ENCODE measurements at regions not wholly inside any gene's neighbourhood (a gene's known extent, or its start where the extent isn't known, plus 50 kb on each side); places are given as distances from the start of the nearest gene placed in this dataset.

DNA sequence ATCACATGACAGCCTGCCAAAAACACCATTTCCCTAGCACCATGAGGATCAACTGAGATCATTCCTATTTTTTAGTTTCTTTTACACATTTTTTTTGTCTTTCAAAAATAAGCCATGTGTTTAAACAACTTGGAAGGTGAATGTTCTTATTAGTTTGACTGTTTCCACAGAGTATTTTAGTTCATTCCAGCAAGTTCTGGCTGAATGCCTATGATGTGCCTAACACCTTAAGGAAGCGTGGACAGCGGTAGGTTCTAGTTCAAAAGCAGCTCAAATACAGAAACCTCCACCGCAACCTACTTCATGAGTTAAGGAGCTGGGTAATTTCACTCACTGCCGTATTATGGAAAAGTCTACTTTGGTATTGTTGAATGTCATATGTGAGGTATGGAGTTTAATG is 101.3 kb upstream of the ADAMTS9 start:
- DNase-seq, result no peak

DNA sequence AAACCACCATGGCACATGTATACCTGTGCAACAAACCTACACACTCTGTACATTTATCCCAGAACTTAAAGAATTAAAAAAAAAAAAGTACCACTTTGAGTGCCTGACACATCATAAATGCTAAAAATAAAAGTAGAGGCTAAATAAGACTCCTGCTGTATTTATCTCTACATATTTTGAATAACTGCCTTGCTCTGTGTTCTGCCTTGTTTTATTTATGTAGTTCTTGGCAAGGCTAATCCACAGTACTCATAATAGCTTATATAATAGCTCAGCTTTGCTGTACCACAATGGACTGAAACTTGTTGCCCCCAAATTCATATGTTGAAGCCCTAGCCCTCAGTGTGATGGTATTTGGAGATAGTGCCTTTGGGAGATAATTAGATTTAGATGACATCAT is 95.4 kb upstream of the ADAMTS9 start:
- DNase-seq, result no peak

- DNase-seq, result peak; percentile 25
Observed at GRCh38 chr3:64780923-64781322, 93.1 kb upstream of the ADAMTS9 start.

GRCh38 chr3:64773137-64773536 is 85.3 kb upstream of the ADAMTS9 start:
- DNase-seq, result no peak

- DNase-seq, result no peak
Observed at GRCh38 chr3:64766440-64766839, 78.6 kb upstream of the ADAMTS9 start.

DNA sequence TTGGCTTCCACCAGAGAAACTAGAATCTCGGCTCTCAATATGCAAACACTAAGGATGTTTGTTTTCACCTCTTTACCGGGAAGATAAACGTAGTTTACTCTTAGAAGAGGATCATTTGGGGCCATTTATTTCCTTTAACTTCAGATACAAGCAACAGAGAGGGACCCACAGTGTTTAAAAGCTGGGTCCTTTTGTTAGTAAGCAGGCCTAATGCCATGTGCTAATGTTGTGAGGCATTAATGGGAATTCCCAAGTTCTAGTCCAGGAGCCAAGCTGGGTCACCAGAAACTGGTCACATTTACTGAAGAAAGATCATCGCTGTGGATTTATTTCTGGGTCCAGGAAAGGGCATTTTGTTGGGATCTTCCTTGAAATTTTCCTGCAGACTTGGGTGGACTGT is 78.1 kb upstream of the ADAMTS9 start:
- DNase-seq, result no peak

DNA sequence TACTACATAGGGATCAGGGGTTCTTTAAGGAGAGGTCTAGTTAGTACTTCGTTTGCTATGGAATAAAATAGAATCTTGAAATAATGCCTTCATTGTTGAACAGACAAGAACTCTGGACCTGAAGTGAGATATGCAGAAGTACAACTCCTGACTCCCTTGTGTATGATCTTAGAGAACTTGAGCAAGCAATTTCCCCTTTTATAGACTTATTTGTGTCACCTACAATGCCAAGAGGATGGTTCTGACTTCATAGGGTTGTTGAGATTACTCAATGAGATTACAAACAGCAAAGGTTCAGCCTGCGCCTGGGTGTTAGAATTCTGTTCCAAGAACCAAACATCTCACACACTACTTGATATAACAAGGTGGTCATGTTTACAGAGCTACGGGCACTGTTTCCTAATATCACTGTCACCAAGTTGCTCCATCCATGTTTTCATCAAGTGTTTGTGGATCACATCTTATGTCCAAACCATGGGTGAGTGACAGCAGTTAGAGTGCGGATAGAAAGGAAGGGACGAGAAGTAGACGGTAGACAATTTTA is 76.7 kb upstream of the ADAMTS9 start:
- DNase-seq, result no peak

DNA sequence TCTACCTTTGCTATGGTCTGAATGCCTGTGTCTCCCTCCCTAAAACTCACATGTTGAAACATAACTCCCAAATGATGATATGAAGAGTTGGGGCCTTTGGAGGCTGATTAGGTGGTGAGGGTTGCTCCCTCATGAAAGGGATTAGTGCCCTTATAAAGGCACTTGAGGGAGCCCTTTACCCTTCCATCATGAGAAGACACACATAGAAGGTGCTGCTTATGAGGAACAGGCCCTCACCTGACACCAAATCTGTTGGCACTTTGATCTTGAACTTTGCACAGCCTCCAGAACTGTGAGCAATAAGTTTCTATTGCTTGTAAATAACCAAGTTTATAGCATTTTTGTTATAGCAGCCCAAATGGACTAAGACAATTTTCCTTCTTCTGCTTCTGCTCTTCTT is 76.2 kb upstream of the ADAMTS9 start:
- no peak for DNase-seq

- no peak for DNase-seq
Observed at GRCh38 chr3:64761729-64762128, 73.9 kb upstream of the ADAMTS9 start.

GRCh38 chr3:64760258-64760657 is 72.5 kb upstream of the ADAMTS9 start:
- no peak for DNase-seq

DNA sequence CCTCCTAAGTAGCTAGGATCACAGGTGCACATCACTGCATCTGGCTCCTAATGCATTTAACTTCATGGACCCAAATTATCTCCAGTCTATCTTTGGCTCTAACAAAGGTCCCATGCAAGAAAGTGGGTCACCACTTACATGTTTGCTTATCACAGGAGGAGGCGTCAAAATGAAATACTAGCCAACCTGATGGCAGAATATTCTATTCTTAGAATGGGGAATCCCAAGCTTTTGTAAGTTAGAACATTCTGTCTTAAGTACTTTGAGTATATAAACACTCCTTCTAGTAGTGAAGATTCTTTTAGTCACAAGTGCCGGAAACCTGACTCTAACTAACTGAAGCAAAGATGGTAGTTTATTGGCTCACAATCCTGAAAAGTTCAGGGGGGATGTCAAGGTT is 72.0 kb upstream of the ADAMTS9 start:
- DNase-seq, result no peak

DNA sequence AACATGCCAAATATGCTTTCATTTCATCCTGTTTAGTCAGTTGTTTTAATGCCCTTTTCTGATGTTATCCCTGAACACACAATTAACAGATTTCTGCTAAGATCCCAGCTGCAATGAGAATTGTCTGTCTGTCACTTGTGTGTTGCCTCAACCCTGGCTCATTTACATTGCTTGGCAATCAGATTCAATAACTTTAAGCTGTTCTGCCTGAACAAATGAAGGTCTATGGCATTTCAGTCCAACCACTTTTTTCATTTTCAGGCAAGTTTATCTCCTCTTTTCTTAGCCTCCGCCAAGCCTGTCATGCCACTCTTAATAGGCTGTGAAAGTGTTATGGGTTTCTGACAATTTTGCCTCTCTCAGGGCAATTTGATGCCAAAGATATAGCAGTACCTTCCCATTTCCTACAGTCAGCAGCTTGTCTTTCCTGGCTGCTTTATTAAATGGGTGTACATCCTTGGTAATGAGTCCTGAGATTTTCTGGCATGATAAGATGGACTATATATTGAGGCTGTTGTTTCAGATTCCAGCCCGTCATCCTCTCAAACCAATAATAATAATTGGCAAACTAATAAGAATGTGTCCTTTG is 68.7 kb upstream of the ADAMTS9 start:
- no peak for DNase-seq

DNA sequence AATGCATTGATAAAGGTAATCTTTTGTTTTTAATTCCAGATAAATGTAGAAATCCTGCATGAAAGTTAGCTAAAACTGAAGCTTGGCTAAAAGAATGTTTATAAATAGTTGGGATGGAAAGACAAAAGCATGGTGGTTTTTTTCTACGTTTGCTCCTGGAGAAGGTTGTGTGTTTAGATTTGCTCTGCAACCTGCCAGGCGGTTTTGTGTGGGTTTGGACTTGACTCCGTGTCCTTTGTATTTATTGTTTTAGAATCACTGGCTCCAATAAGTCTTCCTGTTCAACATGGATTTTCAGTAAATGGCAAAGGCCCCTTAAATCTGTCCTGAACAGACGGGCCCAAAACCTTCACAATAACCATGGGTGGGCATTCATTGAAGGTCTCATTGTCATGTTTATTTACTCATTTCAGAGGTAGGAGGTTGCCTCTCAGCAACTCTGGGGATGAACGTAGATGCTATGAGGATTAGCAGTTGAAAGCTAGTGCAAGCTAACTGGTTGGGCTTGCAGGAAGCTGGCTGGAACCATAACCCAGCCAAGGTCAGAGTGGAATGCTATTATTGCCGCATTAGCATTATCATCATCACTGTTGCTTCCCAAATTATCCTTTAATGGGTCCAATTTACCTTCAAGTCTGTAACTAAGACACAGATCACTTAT is 60.6 kb upstream of the ADAMTS9 start:
- DNase-seq, result no peak

DNA sequence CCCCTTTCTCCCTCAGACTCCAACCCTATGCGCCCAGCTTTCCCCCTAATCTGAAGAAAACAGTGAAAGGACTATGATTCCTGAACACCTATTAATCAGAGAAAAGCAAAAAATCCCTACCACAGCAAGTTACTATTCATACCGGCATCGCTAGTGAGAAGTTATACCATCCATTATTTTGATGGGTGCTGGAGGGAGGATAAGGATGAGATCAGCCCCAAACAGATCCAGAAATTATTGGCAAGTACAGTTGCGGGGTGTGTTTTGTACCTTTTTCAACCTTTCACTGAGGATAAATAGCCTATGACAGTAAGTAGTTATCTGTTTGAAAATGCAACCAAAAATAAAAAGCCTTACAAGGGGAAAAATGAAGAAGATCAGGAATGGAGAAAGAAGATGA is 59.9 kb upstream of the ADAMTS9 start:
- no peak for DNase-seq

DNA sequence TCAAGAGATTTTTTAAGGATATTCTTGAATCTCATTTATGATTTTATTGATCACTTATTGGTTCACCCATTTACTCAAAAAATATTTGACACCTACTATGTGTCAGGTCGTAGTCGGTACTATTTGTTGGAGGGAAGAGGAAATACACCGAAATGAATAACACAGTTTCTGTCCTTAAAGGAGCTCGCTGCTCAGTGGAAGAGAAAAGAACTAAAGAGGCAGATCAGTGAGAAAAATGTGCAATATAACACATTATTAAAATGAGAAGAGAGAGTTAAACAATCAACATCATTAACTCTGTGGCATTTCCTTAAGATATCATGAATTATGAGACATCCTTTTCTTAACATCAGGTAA is 56.1 kb upstream of the ADAMTS9 start:
- no peak for DNase-seq

DNA sequence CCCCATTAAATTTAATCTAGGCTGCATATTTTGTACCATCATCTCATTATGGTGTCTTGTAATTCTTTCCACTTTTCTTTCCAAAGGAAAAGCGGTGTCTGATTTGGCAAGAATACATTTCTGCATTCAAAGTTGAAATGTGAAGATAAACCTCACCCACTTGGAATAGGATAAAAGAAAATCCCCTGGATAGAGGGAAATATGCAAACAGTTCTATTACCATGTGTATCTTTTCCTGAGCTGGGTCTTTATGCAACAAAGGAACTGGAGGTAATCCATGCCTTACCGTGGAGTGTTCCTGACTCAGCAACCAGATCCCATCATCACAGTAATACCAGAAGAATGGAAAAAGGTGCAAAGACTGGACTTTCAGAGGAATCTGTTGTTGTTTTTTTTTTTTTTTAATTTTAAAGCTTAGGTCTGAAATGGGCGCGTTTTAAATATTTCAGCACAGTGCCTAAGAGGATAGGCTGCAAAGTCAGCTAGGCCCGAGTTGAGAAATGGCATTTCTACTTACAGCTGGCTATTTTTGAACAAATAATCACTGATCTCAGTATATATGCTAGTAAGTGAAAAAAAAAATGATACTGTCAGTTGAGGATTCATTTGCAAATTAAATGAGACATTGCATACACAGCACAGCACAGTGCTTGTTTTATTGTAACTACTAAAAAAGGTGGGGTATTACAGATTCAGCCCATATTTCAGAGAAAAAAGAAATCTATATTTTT is 55.5 kb upstream of the ADAMTS9 start:
- DNase-seq, result no peak

DNA sequence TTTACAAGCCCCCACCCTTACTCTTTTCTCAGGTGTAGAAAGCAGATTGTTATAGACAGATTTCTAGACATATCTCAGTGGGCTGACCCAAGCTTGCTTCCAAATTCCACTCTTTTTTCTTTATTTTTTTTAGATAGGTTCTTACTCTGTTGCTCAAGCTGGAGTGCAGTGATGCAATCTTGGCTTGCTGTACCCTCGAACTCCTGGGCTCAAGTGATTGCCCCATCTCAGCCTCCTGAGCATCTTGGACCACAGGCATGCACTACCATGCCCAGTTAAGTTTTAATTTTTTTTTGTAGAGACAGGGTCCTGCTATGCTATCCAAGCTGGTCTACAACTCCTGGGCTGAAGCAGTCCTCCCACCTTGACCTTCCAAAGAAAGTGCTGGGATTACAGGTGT is 53.5 kb upstream of the ADAMTS9 start:
- no peak for DNase-seq

DNA sequence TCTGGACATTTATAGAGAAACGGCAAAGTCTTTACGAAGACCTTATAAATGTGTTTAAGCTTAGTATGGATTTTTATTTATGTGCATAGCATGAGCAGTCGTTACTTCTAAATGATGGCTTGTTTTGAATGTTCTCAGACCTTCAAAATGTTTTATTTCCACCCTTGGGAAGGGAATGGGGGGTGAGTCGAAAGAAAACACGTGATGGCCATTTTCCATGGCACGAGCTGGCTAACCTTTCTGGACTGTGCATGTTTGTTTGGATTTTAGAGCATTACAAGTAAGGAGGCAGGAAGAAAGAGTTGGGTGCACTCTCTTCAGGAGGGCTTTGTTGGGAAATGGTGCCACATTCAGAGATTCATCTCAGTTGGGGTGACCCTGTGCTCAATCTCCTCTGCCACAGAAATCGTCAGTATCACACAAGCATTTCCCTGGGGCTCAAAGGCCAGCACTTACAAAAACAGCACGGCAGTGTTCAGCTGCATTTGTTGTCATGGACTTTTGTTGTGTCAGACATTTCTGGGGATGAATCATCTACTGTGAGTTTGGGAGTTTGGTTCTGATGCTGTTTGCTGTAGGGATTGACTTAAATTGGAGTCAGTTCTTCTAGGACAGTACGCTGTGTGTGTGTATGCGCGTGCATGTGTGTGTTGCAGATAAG is 52.3 kb upstream of the ADAMTS9 start:
- no peak for DNase-seq

All from OCI-M1 (cell line).